ENCODE measurements at regions not wholly inside any gene's neighbourhood (a gene's known extent, or its start where the extent isn't known, plus 50 kb on each side); places are given as distances from the start of the nearest gene placed in this dataset.
"Not testable (repeated sequence)": the region's sequence is repeated elsewhere in the genome, so short reads cannot be mapped to it uniquely, and the experiment has no call there.

- no peak for DNase-seq (ENCODE audit: low spot score)
These were observed 1565.0 kb upstream of the WWC1 start for GRCh38 chr5:166726406-166726805.

GRCh38 chr5:166742951-166743350, 1548.5 kb upstream of the WWC1 start:
- not testable (repeated sequence) for DNase-seq (ENCODE audit: low spot score)

- DNase-seq (ENCODE audit: low spot score) = no peak
These were observed 1544.9 kb upstream of the WWC1 start for GRCh38 chr5:166746506-166746905.

- no peak for DNase-seq (ENCODE audit: low spot score)
These were observed 1541.1 kb upstream of the WWC1 start for GRCh38 chr5:166750376-166750775.

GRCh38 chr5:166758151-166758550, 1533.3 kb upstream of the WWC1 start:
- DNase-seq (ENCODE audit: low spot score) = no peak

GRCh38 chr5:166767858-166768257, 1523.6 kb upstream of the WWC1 start:
- no peak for DNase-seq (ENCODE audit: low spot score)

- no peak for DNase-seq (ENCODE audit: low spot score)
These were observed 1522.9 kb upstream of the WWC1 start for GRCh38 chr5:166768536-166768935.

GRCh38 chr5:166772770-166773169, 1518.7 kb upstream of the WWC1 start:
- no peak for DNase-seq (ENCODE audit: low spot score)

GRCh38 chr5:166781737-166782136, 1509.7 kb upstream of the WWC1 start:
- DNase-seq (ENCODE audit: low spot score) = no peak

- no peak for DNase-seq (ENCODE audit: low spot score)
These were observed 1506.8 kb upstream of the WWC1 start for GRCh38 chr5:166784545-166785078.

- no peak for DNase-seq (ENCODE audit: low spot score)
These were observed 1505.3 kb upstream of the WWC1 start for GRCh38 chr5:166786178-166786577.

GRCh38 chr5:166786889-166787288, 1504.6 kb upstream of the WWC1 start:
- no peak for DNase-seq (ENCODE audit: low spot score)

GRCh38 chr5:166788050-166788449, 1503.4 kb upstream of the WWC1 start:
- DNase-seq (ENCODE audit: low spot score) = no peak

- DNase-seq (ENCODE audit: low spot score) = no peak
These were observed 1495.7 kb upstream of the WWC1 start for GRCh38 chr5:166795756-166796155.

- DNase-seq (ENCODE audit: low spot score) = no peak
These were observed 1488.4 kb upstream of the WWC1 start for GRCh38 chr5:166803058-166803457.

GRCh38 chr5:166804223-166804622, 1487.2 kb upstream of the WWC1 start:
- DNase-seq (ENCODE audit: low spot score) = not testable (repeated sequence)

- not testable (repeated sequence) for DNase-seq (ENCODE audit: low spot score)
These were observed 1486.8 kb upstream of the WWC1 start for GRCh38 chr5:166804693-166805092.

GRCh38 chr5:166810093-166810658, 1481.3 kb upstream of the WWC1 start:
- not testable (repeated sequence) for DNase-seq (ENCODE audit: low spot score)

- no peak for DNase-seq (ENCODE audit: low spot score)
These were observed 1480.7 kb upstream of the WWC1 start for GRCh38 chr5:166810721-166811120.

GRCh38 chr5:166823360-166823759, 1468.1 kb upstream of the WWC1 start:
- no peak for DNase-seq (ENCODE audit: low spot score)

GRCh38 chr5:166834246-166834645, 1457.2 kb upstream of the WWC1 start:
- no peak for DNase-seq (ENCODE audit: low spot score)

- peak; percentile 35 for DNase-seq (ENCODE audit: low spot score)
These were observed 1446.4 kb upstream of the WWC1 start for GRCh38 chr5:166845044-166845443.

- DNase-seq (ENCODE audit: low spot score) = no peak
These were observed 1434.7 kb upstream of the WWC1 start for GRCh38 chr5:166856791-166857190.

GRCh38 chr5:166860426-166860825, 1431.0 kb upstream of the WWC1 start:
- no peak for DNase-seq (ENCODE audit: low spot score)

Measured in RKO (cell line).